Adrenal gland (tissue), 5 donors: ENCODE measurements at regions not wholly inside any gene's neighbourhood (a gene's known extent, or its start where the extent isn't known, plus 50 kb on each side); places are given as distances from the start of the nearest gene placed in this dataset.

Source experiments
- CTCF ChIP-seq, 6 experiments: fragments of 450-650 bp in 4 of 6; fragments of 200-600 bp in 2 of 6; sonication (generic) in 1 of 6; IDR thresholded peaks; 1 replicate in 5 of 6; 2 replicates in 1 of 6; pipeline versions ENCODE4 v1.5.1 to v1.8.0; 2016 to 2021; ENCODE audit warnings: antibody characterized with exemption in 6 of 6, mild to moderate bottlenecking in 2 of 6, moderate library complexity in 1 of 6
- POLR2A ChIP-seq, 2 donors: fragments of 450-650 bp; IDR thresholded peaks; one replicate each; pipeline ENCODE4 v1.6.1; 2017; ENCODE audit warnings: antibody characterized with exemption in 2 of 2, mild to moderate bottlenecking in 2 of 2, moderate library complexity in 1 of 2
- donor health status: DM: no; HTN: no; CAD: no.

- no peak for TF ChIP-seq CTCF (IDR thresholded peaks at IDR 0.05)
- no peak for TF ChIP-seq POLR2A (IDR thresholded peaks at IDR 0.05)
Measured at GRCh38 chr12:58615576-58615975, 304.7 kb downstream of the LRIG3 start.
